Heart right ventricle (tissue), 16 donors: ENCODE measurements at regions not wholly inside any gene's neighbourhood (a gene's known extent, or its start where the extent isn't known, plus 50 kb on each side); places are given as distances from the start of the nearest gene placed in this dataset.

Experiments
- ATAC-seq, 8 donors: fragments of 200-7000 bp; cut with Tn5 transposase; one replicate each; pipeline ENCODE4 v1.9.1; 2020; ENCODE audit warnings: mild to moderate bottlenecking in 8 of 8, moderate library complexity in 8 of 8, moderate number of reproducible peaks in 1 of 8
- DNase-seq, 2 donors: peaks; one replicate each; pipeline ENCODE4 v3.0.0-alpha.2; 2020
- H3K27ac ChIP-seq, 10 donors: fragments of 200-600 bp; sonication (generic) in 2 of 10; one replicate each; pipeline versions ENCODE4 v1.5.0 to v1.8.0; 2020 to 2022; ENCODE audit warnings: mild to moderate bottlenecking in 3 of 10
- H3K27me3 ChIP-seq, 7 donors: fragments of 200-600 bp; one replicate each; pipeline ENCODE4 v1.8.0; 2021 to 2022; ENCODE audit warnings: mild to moderate bottlenecking in 2 of 7
- H3K36me3 ChIP-seq, 9 donors: fragments of 200-600 bp; sonication (generic) in 1 of 9; one replicate each; pipeline versions ENCODE4 v1.5.0 to v1.8.0; 2020 to 2022; ENCODE audit warnings: mild to moderate bottlenecking in 2 of 9
- H3K4me1 ChIP-seq, 9 donors: fragments of 200-600 bp; sonication (generic) in 1 of 9; one replicate each; pipeline versions ENCODE4 v1.5.0 to v1.8.0; 2020 to 2022; ENCODE audit warnings: mild to moderate bottlenecking in 4 of 9
- H3K4me3 ChIP-seq, 10 donors: fragments of 200-600 bp; sonication (generic) in 2 of 10; one replicate each; pipeline versions ENCODE4 v1.5.0 to v1.8.0; 2020 to 2022; ENCODE audit warnings: mild to moderate bottlenecking in 7 of 10, moderate library complexity in 2 of 10
- H3K9me3 ChIP-seq, 11 donors: fragments of 200-600 bp in 10 of 11; sonication (generic) in 2 of 11; one replicate each; pipeline versions ENCODE4 v1.5.0 to v1.8.0; 2013 to 2022; ENCODE audit warnings: mild to moderate bottlenecking in 2 of 11, control low read depth in 1 of 11, moderate library complexity in 1 of 11
- CTCF ChIP-seq, 9 donors: fragments of 200-600 bp; sonication (generic) in 2 of 9; IDR thresholded peaks; one replicate each; pipeline versions ENCODE4 v1.5.0 to v1.8.0; 2021 to 2022; ENCODE audit warnings: antibody characterized with exemption in 9 of 9, mild to moderate bottlenecking in 5 of 9, moderate library complexity in 1 of 9
- WGBS, 2 donors: extraction: QIAGEN DNeasy Blood & Tissue Kit; methylation state at CpG; one replicate each; pipeline ENCODE4 v1.1.7; 2013; ENCODE audit warnings: inconsistent platforms in 1 of 2; 5-methylcytosine and 5-hydroxymethylcytosine counted together
- intact Hi-C, 10 donors: fragments of 100-400 bp; cut with DNase I; formaldehyde crosslinking; loops; one replicate each; pipeline versions ENCODE4 v1.11.1 to v1.14.2; 2022
- donor health status: Arrhythmogenic right ventricular cardiomyopathy.
- donor health status: ischemic (EF 13 %, LVEDD 7.1; RV severe dilation, severe dysfunction).
- donor health status: healthy with polysubstance abuse.
- donor health status: DM: no; HTN: yes; CAD: no.
- donor health status: DM: no; HTN: no; CAD: no.
- donor health status: ischemic (EF 25% LVEDD 6.9; RV normal size, moderate dysfunction).
- donor health status: ischemic (EF 25% LVEDD 5.7; RV mildly dilated, moderate dysfunction).
- donor health status: healthy.
- donor health status: DM: yes; HTN: yes; CAD: no.
- donor health status: Ischemic cardiomyopathy.
- donor health status: ischemic (EF 35%, LVEDD 5.7; RV mildly dilated, moderate dysfunction).
- donor health status: nonischemic (EF 11% LVEDD 7.7; RV severe dilation, severe dysfunction).
- donor health status: DM: yes; HTN: yes; CAD: no.
- donor health status: PGD.
- donor health status: ischemic (EF 29% LVEDD 5.4; RV normal size, mild dysfunction).
- donor health status: nonischemic (EF 23%, LVEDD 6.1; RV moderate dilation, normal function).

DNA sequence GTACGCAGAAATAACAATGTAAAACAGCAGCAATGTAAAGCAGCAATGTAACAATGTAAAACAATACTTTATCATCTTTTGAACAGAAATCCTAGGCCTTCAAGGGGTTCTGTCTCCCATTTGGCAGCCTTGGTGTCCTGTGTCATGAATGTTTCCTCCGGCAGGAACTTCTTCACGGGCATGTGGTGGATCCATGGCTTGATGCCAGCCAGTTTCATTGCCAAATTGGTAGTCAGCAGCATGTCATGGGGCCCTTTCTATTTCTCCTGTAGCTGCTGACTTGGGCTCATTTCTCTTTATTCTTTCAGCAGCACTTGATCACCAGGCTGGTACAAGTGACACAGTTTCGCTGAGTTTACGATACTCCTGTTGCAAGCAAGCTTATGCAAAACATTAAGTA lies 275.3 kb downstream of the HTR1A start:
- intact Hi-C loops = no loop called here
- DNase-seq (no peak), ATAC-seq (no peak)
- Histone ChIP-seq H3K27ac (no peak overlapping the region), H3K9me3 (peaks cover 0 to 12% (median 0%) of the 10 kb centered on the region in 11 donors), H3K4me3 (no peak overlapping the region), H3K4me1 (no peaks in the 10 kb centered on the region), H3K27me3 (peaks cover 0 to 5% (median 0%) of the 10 kb centered on the region in 7 donors), H3K36me3 (no peaks in the 10 kb centered on the region)
- WGBS, 2 donors = 65 to 72% methylated on average over 5 of the region's 5 CpGs
- no peak for TF ChIP-seq CTCF (IDR thresholded peaks at IDR 0.05)

- Histone ChIP-seq H3K27ac (no peak overlapping the region), H3K27me3 (peaks cover 0 to 5% (median 0%) of the 10 kb centered on the region in 7 donors), H3K36me3 (no peaks in the 10 kb centered on the region), H3K4me3 (no peak overlapping the region), H3K4me1 (no peaks in the 10 kb centered on the region), H3K9me3 (peaks cover 0 to 15% (median 0%) of the 10 kb centered on the region in 11 donors)
- DNase-seq (no peak), ATAC-seq (no peak)
- intact Hi-C loops = no loop called here
- 36% methylated on average over 2 of the region's 2 CpGs for WGBS, 2 donors
- TF ChIP-seq CTCF (IDR thresholded peaks at IDR 0.05) = no peak
These were observed 276.1 kb downstream of the HTR1A start for GRCh38 chr5:63686181-63686580.

DNA sequence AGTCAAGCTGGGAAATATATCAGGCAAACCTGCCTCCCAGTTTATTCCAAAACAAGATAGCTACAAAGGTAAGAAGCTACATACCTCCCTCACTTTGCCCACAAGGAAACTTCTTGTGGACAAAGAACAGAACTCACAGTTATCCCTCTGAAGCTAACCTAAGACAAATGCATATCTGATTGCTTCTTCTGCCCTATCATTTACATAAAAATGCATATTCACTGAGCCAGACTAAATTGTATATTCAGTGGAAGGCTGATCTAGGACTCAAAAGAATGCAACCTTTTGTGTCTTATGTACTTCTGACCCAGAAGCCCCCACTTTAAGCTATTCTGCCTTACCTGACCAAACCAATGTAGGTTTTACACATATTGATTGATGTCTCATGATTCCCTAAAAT lies 276.8 kb downstream of the HTR1A start:
- Histone ChIP-seq H3K4me1 (no peaks in the 10 kb centered on the region), H3K27ac (no peak overlapping the region), H3K4me3 (no peak overlapping the region), H3K36me3 (no peaks in the 10 kb centered on the region), H3K27me3 (peaks cover 0 to 5% (median 0%) of the 10 kb centered on the region in 7 donors), H3K9me3 (peaks cover 0 to 15% (median 0%) of the 10 kb centered on the region in 11 donors)
- ATAC-seq (no peak), DNase-seq (no peak)
- no peak for TF ChIP-seq CTCF (IDR thresholded peaks at IDR 0.05)
- intact Hi-C loops = no loop called here

DNA sequence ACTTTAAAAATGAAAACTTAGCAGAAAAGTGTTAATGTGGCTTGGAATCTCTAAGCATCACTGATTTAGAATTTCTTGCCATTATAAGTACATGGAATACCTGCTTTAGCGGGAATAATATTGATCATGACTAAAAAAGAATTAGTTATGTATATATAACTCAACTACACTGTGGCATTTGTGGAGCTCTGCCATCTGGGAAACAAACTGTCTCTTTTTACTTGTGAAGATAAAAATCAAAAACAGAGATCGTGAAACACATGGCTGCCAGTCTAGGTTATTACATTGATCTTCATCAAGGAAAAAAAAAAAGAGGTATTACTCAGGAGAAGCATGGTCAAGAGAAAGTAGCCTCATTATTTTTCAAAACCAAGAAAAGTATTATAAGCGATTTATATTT lies 287.4 kb downstream of the HTR1A start:
- H3K9me3 ChIP-seq = peaks cover 0 to 14% (median 3%) of the 10 kb centered on the region in 11 donors
- H3K27ac ChIP-seq = no peak overlapping the region
- no peaks in the 10 kb centered on the region for H3K36me3 ChIP-seq
- no peaks in the 10 kb centered on the region for H3K27me3 ChIP-seq
- TF ChIP-seq CTCF (IDR thresholded peaks at IDR 0.05) = no peak
- intact Hi-C loops = no loop called here
- DNase-seq = no peak
- no peak for ATAC-seq
- H3K4me1 ChIP-seq = no peaks in the 10 kb centered on the region
- 70 to 81% methylated on average over 3 of the region's 3 CpGs for WGBS, 2 donors
- no peak overlapping the region for H3K4me3 ChIP-seq

- intact Hi-C loops = no loop called here
- DNase-seq (no peak), ATAC-seq (no peak)
- no peak for TF ChIP-seq CTCF (IDR thresholded peaks at IDR 0.05)
- 60 to 69% methylated on average over 1 of the region's 1 CpG for WGBS, 2 donors
- Histone ChIP-seq H3K9me3 (peaks cover 0 to 5% (median 0%) of the 10 kb centered on the region in 11 donors), H3K27ac (no peak overlapping the region), H3K4me3 (no peak overlapping the region), H3K4me1 (no peaks in the 10 kb centered on the region), H3K36me3 (no peaks in the 10 kb centered on the region), H3K27me3 (no peaks in the 10 kb centered on the region)
These were observed 307.2 kb downstream of the HTR1A start for GRCh38 chr5:63655043-63655442.
